Natural killer cell (primary cell): ENCODE measurements at regions not wholly inside any gene's neighbourhood (a gene's known extent, or its start where the extent isn't known, plus 50 kb on each side); places are given as distances from the start of the nearest gene placed in this dataset.

Experiments used
- ATAC-seq, 3 donors: fragments of 150-1000 bp in 2 of 3; fragments of 200-7000 bp in 1 of 3; cut with Tn5 transposase; 1 replicate in 1 of 3; 2 replicates in 2 of 3; pipeline ENCODE4 v1.10.0; 2021; ENCODE audit warnings: mild to moderate bottlenecking in 2 of 3, moderate library complexity in 2 of 3
- DNase-seq, 2 donors: peaks; one replicate each; pipeline versions ENCODE4 v3.0.0 to v3.0.0-alpha.2; 2013 to 2021; ENCODE audit warnings: mixed read lengths in 1 of 2
- H3K27ac ChIP-seq: one replicate; pipeline ENCODE4 v1.5.1; 2013; ENCODE audit warnings: mild to moderate bottlenecking, low read length
- H3K27me3 ChIP-seq: one replicate; pipeline ENCODE4 v1.6.1; 2013; ENCODE audit warnings: low read length; ENCODE audit not compliant: control insufficient read depth, insufficient read depth
- H3K36me3 ChIP-seq: one replicate; pipeline ENCODE4 v1.6.1; 2013; ENCODE audit warnings: low read length; ENCODE audit not compliant: control insufficient read depth, insufficient read depth
- H3K4me1 ChIP-seq: one replicate; pipeline ENCODE4 v1.6.1; 2013; ENCODE audit warnings: low read length; ENCODE audit not compliant: control insufficient read depth, insufficient read depth
- H3K4me3 ChIP-seq: one replicate; pipeline ENCODE4 v1.5.1; 2013; ENCODE audit warnings: low read length
- H3K9me3 ChIP-seq: one replicate; pipeline ENCODE4 v1.6.1; 2013; ENCODE audit warnings: low read length; ENCODE audit not compliant: control insufficient read depth, insufficient read depth
- H3K27ac Mint-ChIP-seq, 2 donors: one replicate each; pipeline ENCODE4 v1.8.0; 2022; ENCODE audit warnings: mild to moderate bottlenecking in 2 of 2, mixed read lengths in 2 of 2, moderate library complexity in 1 of 2
- H3K27me3 Mint-ChIP-seq, 2 donors: one replicate each; pipeline ENCODE4 v1.8.0; 2022; ENCODE audit warnings: low read depth in 2 of 2, mixed read lengths in 2 of 2
- H3K36me3 Mint-ChIP-seq: one replicate; pipeline ENCODE4 v1.8.0; 2022; ENCODE audit warnings: mixed read lengths
- H3K4me1 Mint-ChIP-seq, 2 donors: one replicate each; pipeline ENCODE4 v1.8.0; 2022; ENCODE audit warnings: mixed read lengths in 2 of 2
- H3K4me3 Mint-ChIP-seq: one replicate; pipeline ENCODE4 v1.8.0; 2022; ENCODE audit warnings: mild to moderate bottlenecking, moderate library complexity, mixed read lengths
- H3K9me3 Mint-ChIP-seq, 2 donors: one replicate each; pipeline ENCODE4 v1.8.0; 2022; ENCODE audit warnings: mixed read lengths in 2 of 2
- CTCF ChIP-seq: fragments of 200-600 bp; IDR thresholded peaks from one replicate; pipeline ENCODE4 v1.8.0; 2022; ENCODE audit warnings: antibody characterized with exemption
- WGBS: methylation state at CpG from one replicate; pipeline ENCODE4 v1.1.7; 2013; ENCODE audit warnings: missing lambda C conversion rate; ENCODE audit not compliant: insufficient coverage; 5-methylcytosine and 5-hydroxymethylcytosine counted together
- intact Hi-C: fragments of 100-400 bp; cut with micrococcal nuclease; formaldehyde crosslinking; loops from one replicate; pipeline ENCODE4 v1.14.2; 2022

GRCh38 chr5:19018822-19019221, 969.2 kb downstream of the CDH18 start:
- no peaks in the 10 kb centered on the region for H3K36me3 ChIP-seq
- no peaks in the 10 kb centered on the region for H3K27me3 Mint-ChIP-seq
- intact Hi-C loops = no loop called here
- H3K27ac Mint-ChIP-seq = no peak overlapping the region
- 77% methylated on average over 4 of the region's 5 CpGs for WGBS
- peaks cover 7 to 12% of the 10 kb centered on the region in 2 donors for H3K9me3 Mint-ChIP-seq
- no peak for TF ChIP-seq CTCF
- peaks cover 3% of the 10 kb centered on the region for H3K9me3 ChIP-seq
- H3K4me1 Mint-ChIP-seq = no peaks in the 10 kb centered on the region
- H3K4me1 ChIP-seq = no peaks in the 10 kb centered on the region
- DNase-seq = no peak
- no peak for ATAC-seq
- H3K27ac ChIP-seq = no peak overlapping the region
- H3K4me3 ChIP-seq = no peak overlapping the region
- H3K36me3 Mint-ChIP-seq = no peaks in the 10 kb centered on the region
- no peak overlapping the region for H3K4me3 Mint-ChIP-seq
- H3K27me3 ChIP-seq = no peaks in the 10 kb centered on the region

GRCh38 chr5:19031491-19031890, 956.5 kb downstream of the CDH18 start:
- H3K27me3 Mint-ChIP-seq = no peaks in the 10 kb centered on the region
- peaks cover 10% of the 10 kb centered on the region in 2 donors for H3K9me3 Mint-ChIP-seq
- no peaks in the 10 kb centered on the region for H3K4me1 ChIP-seq
- peaks cover 4% of the 10 kb centered on the region for H3K9me3 ChIP-seq
- no peak for DNase-seq
- H3K27ac ChIP-seq = no peak overlapping the region
- no peak overlapping the region for H3K27ac Mint-ChIP-seq
- no peaks in the 10 kb centered on the region for H3K27me3 ChIP-seq
- H3K4me3 ChIP-seq = no peak overlapping the region
- no peak for ATAC-seq
- no peaks in the 10 kb centered on the region for H3K36me3 ChIP-seq
- intact Hi-C loops = no loop called here
- no peak for TF ChIP-seq CTCF
- H3K4me3 Mint-ChIP-seq = no peak overlapping the region
- no peaks in the 10 kb centered on the region for H3K36me3 Mint-ChIP-seq
- H3K4me1 Mint-ChIP-seq = no peaks in the 10 kb centered on the region
- WGBS = 90% methylated on average over 3 of the region's 3 CpGs

- Mint-ChIP-seq H3K27ac (no peak overlapping the region), H3K9me3 (peaks cover 13 to 14% of the 10 kb centered on the region in 2 donors), H3K4me3 (no peak overlapping the region), H3K27me3 (no peaks in the 10 kb centered on the region), H3K4me1 (no peaks in the 10 kb centered on the region), H3K36me3 (no peaks in the 10 kb centered on the region)
- no peak for TF ChIP-seq CTCF
- Histone ChIP-seq H3K4me3 (no peak overlapping the region), H3K27me3 (no peaks in the 10 kb centered on the region), H3K27ac (no peak overlapping the region), H3K4me1 (no peaks in the 10 kb centered on the region), H3K36me3 (no peaks in the 10 kb centered on the region), H3K9me3 (peaks cover 3% of the 10 kb centered on the region)
- ATAC-seq (no peak), DNase-seq (no peak)
- intact Hi-C loops = no loop called here
- 67% methylated on average over 1 of the region's 1 CpG for WGBS
Measured at GRCh38 chr5:19035816-19036215, 952.2 kb downstream of the CDH18 start.

- DNase-seq (no peak), ATAC-seq (no peak)
- intact Hi-C loops = no loop called here
- Histone ChIP-seq H3K9me3 (peaks cover 10% of the 10 kb centered on the region), H3K36me3 (no peaks in the 10 kb centered on the region), H3K27ac (no peak overlapping the region), H3K4me3 (no peak overlapping the region), H3K27me3 (no peaks in the 10 kb centered on the region), H3K4me1 (no peaks in the 10 kb centered on the region)
- Mint-ChIP-seq H3K9me3 (peaks cover 9 to 13% of the 10 kb centered on the region in 2 donors), H3K4me3 (no peak overlapping the region), H3K27ac (no peak overlapping the region), H3K4me1 (no peaks in the 10 kb centered on the region), H3K36me3 (no peaks in the 10 kb centered on the region), H3K27me3 (no peaks in the 10 kb centered on the region)
- TF ChIP-seq CTCF = no peak
- WGBS = 61% methylated on average over 2 of the region's 2 CpGs
Measured at GRCh38 chr5:19042106-19042505, 945.9 kb downstream of the CDH18 start.
